GM04504 (cell line): ENCODE measurements at regions not wholly inside any gene's neighbourhood (a gene's known extent, or its start where the extent isn't known, plus 50 kb on each side); places are given as distances from the start of the nearest gene placed in this dataset.
"Not testable (repeated sequence)": the region's sequence is repeated elsewhere in the genome, so short reads cannot be mapped to it uniquely, and the experiment has no call there.

ENCODE experiments used
- DNase-seq: peaks from one replicate; pipeline ENCODE4 v3.0.0-alpha.2; 2012; ENCODE audit warnings: low read depth

- DNase-seq = no peak
Observed at GRCh38 chr6:87763276-87763675, 61.2 kb upstream of the AKIRIN2 start.

GRCh38 chr6:87762116-87762515 is 60.1 kb upstream of the AKIRIN2 start:
- no peak for DNase-seq

- no peak for DNase-seq
Observed at GRCh38 chr6:87757792-87758191, 55.8 kb upstream of the AKIRIN2 start.

GRCh38 chr6:87756858-87757257 is 54.8 kb upstream of the AKIRIN2 start:
- peak; percentile 70 for DNase-seq

- no peak for DNase-seq
Observed at GRCh38 chr6:87755708-87756671, 54.0 kb upstream of the AKIRIN2 start.

GRCh38 chr6:87754828-87755227 is 52.8 kb upstream of the AKIRIN2 start:
- DNase-seq = no peak

- DNase-seq = no peak
Observed at GRCh38 chr6:87753131-87753685, 51.2 kb upstream of the AKIRIN2 start.

- DNase-seq = not testable (repeated sequence)
Observed at GRCh38 chr6:87752503-87752902, 50.5 kb upstream of the AKIRIN2 start.
